HL-60 (cell line): ENCODE measurements at regions not wholly inside any gene's neighbourhood (a gene's known extent, or its start where the extent isn't known, plus 50 kb on each side); places are given as distances from the start of the nearest gene placed in this dataset.

Experiments used
- DNase-seq, 2 experiments: peaks; one replicate each; pipeline ENCODE4 v3.0.0-alpha.2; 2010 to 2020; ENCODE audit warnings: low read depth in 1 of 2, low spot score in 1 of 2
- H3K27ac ChIP-seq: fragments of 250-450 bp; sonication (Bioruptor Pico); replicated peaks from 2 replicates; pipeline ENCODE4 v1.5.1; 2020; ENCODE audit warnings: mild to moderate bottlenecking, moderate library complexity
- H3K27me3 ChIP-seq: fragments of 250-450 bp; sonication (Bioruptor Pico); 2 replicates; pipeline ENCODE4 v1.5.1; 2021; ENCODE audit warnings: mild to moderate bottlenecking, moderate library complexity; ENCODE audit not compliant: insufficient read depth, poor library complexity, severe bottlenecking
- H3K4me3 ChIP-seq: replicated peaks from 2 replicates; pipeline ENCODE4 v1.5.1; 2011; ENCODE audit warnings: mild to moderate bottlenecking, control low read depth, low read length; ENCODE audit not compliant: insufficient read depth
- CTCF ChIP-seq: IDR thresholded peaks from one replicate; pipeline ENCODE4 v1.5.1; 2011; ENCODE audit warnings: low read length, control low read depth, inconsistent platforms; ENCODE audit not compliant: insufficient read depth
- GABPA ChIP-seq: IDR thresholded peaks from 2 replicates; pipeline ENCODE4 v1.6.1; 2012; ENCODE audit warnings: low read depth
- POLR2AphosphoS5 ChIP-seq: IDR thresholded peaks from 2 replicates; pipeline ENCODE4 v1.6.1; 2012; ENCODE audit warnings: low read depth
- SPI1 ChIP-seq: IDR thresholded peaks from 2 replicates; pipeline ENCODE4 v1.6.1; 2012; ENCODE audit warnings: low read depth, mild to moderate bottlenecking, borderline replicate concordance
- TF ChIP-seq, protein P1 (sequence below): IDR thresholded peaks from 2 replicates; pipeline ENCODE4 v1.6.1; 2012; ENCODE audit warnings: low read depth; ENCODE audit not compliant: insufficient replicate concordance

DNA sequence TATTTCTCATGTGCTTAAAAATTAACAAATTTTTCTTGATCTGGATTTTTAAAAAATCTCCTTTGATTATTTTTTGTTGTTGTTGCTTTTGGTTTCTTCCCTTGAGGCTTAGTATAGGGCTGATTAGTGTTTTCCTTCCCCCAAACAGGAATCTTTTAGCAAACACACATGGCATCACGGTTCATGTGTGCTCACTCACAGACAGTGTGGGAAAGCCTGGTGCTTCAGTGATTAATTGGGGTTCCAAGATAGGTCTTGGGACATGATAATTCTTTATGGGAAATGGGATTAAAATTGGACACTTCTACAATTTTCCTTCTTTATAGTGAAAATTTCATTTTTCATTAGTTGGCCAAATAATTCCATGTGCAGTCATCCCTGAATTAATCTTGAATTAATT, 153.9 kb upstream of the SOX11 start:
- TF ChIP-seq GABPA (no peak), CTCF (no peak), POLR2AphosphoS5 (no peak), SPI1 (no peak)
- TF ChIP-seq, protein P1, sequence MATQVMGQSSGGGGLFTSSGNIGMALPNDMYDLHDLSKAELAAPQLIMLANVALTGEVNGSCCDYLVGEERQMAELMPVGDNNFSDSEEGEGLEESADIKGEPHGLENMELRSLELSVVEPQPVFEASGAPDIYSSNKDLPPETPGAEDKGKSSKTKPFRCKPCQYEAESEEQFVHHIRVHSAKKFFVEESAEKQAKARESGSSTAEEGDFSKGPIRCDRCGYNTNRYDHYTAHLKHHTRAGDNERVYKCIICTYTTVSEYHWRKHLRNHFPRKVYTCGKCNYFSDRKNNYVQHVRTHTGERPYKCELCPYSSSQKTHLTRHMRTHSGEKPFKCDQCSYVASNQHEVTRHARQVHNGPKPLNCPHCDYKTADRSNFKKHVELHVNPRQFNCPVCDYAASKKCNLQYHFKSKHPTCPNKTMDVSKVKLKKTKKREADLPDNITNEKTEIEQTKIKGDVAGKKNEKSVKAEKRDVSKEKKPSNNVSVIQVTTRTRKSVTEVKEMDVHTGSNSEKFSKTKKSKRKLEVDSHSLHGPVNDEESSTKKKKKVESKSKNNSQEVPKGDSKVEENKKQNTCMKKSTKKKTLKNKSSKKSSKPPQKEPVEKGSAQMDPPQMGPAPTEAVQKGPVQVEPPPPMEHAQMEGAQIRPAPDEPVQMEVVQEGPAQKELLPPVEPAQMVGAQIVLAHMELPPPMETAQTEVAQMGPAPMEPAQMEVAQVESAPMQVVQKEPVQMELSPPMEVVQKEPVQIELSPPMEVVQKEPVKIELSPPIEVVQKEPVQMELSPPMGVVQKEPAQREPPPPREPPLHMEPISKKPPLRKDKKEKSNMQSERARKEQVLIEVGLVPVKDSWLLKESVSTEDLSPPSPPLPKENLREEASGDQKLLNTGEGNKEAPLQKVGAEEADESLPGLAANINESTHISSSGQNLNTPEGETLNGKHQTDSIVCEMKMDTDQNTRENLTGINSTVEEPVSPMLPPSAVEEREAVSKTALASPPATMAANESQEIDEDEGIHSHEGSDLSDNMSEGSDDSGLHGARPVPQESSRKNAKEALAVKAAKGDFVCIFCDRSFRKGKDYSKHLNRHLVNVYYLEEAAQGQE: no peak
- Histone ChIP-seq H3K4me3 (no peak overlapping the region), H3K27me3 (no peaks in the 10 kb centered on the region), H3K27ac (no peak overlapping the region)
- no peak for DNase-seq

- Histone ChIP-seq H3K4me3 (no peak overlapping the region), H3K27ac (no peak overlapping the region), H3K27me3 (no peaks in the 10 kb centered on the region)
- TF ChIP-seq SPI1: no peak
- no peak for TF ChIP-seq GABPA
- TF ChIP-seq POLR2AphosphoS5: no peak
- TF ChIP-seq, protein P1: no peak
- TF ChIP-seq CTCF: no peak
- no peak for DNase-seq
These were observed 153.4 kb upstream of the SOX11 start for GRCh38 chr2:5538772-5539171.

- TF ChIP-seq CTCF (no peak), GABPA (no peak), SPI1 (no peak), POLR2AphosphoS5 (no peak)
- TF ChIP-seq, protein P1: no peak
- Histone ChIP-seq H3K27me3 (no peaks in the 10 kb centered on the region), H3K27ac (no peak overlapping the region), H3K4me3 (no peak overlapping the region)
- no peak for DNase-seq
These were observed 152.7 kb upstream of the SOX11 start for GRCh38 chr2:5539282-5540165.
